ENCODE measurements at regions not wholly inside any gene's neighbourhood (a gene's known extent, or its start where the extent isn't known, plus 50 kb on each side); places are given as distances from the start of the nearest gene placed in this dataset.

GRCh38 chr18:45260125-45260524, 355.2 kb upstream of the SLC14A2 start:
- Histone ChIP-seq H3K9ac (no peak overlapping the region), H3K27me3 (no peaks in the 10 kb centered on the region), H3K27ac (no peak overlapping the region), H3K36me3 (no peaks in the 10 kb centered on the region), H3K4me1 (peaks cover 5% of the 10 kb centered on the region), H4K20me1 (ENCODE audit: low read depth) (no peaks in the 10 kb centered on the region), H3K4me2 (no peak overlapping the region), H3K9me3 (ENCODE audit: low read depth) (no peaks in the 10 kb centered on the region), H3K79me2 (ENCODE audit: low read depth) (no peaks in the 10 kb centered on the region), H3K4me3 (no peak overlapping the region), H3F3A (ENCODE audit: low read depth) (no peaks in the 10 kb centered on the region), H2AFZ (replicated peaks) (no peak overlapping the region)
- peaks cover 2% of the 10 kb centered on the region for H3K4me1 Mint-ChIP-seq
- no peak overlapping the region for H3K4me3 Mint-ChIP-seq
- no peak for DNase-seq (ENCODE audit: low spot score)
- no peaks in the 10 kb centered on the region for H3K27me3 Mint-ChIP-seq (ENCODE audit: insufficient read depth, low read depth)
- H3K27ac Mint-ChIP-seq: no peak overlapping the region
- TF ChIP-seq CTCF (IDR thresholded peaks at IDR 0.05) (no peak), EZH2 (IDR thresholded peaks at IDR 0.05) (no peak)
- H3K36me3 Mint-ChIP-seq: no peaks in the 10 kb centered on the region
- H3K9me3 Mint-ChIP-seq: no peaks in the 10 kb centered on the region

GRCh38 chr18:45266023-45266422, 349.3 kb upstream of the SLC14A2 start:
- Histone ChIP-seq H3K4me3 (no peak overlapping the region), H3K27ac (no peak overlapping the region), H4K20me1 (ENCODE audit: low read depth) (no peaks in the 10 kb centered on the region), H3K9me3 (ENCODE audit: low read depth) (no peaks in the 10 kb centered on the region), H3K79me2 (ENCODE audit: low read depth) (no peaks in the 10 kb centered on the region), H2AFZ (replicated peaks) (no peak overlapping the region), H3K27me3 (no peaks in the 10 kb centered on the region), H3K4me1 (no peaks in the 10 kb centered on the region), H3K9ac (no peak overlapping the region), H3K36me3 (no peaks in the 10 kb centered on the region), H3F3A (ENCODE audit: low read depth) (no peaks in the 10 kb centered on the region), H3K4me2 (no peak overlapping the region)
- Mint-ChIP-seq H3K36me3 (no peaks in the 10 kb centered on the region), H3K4me1 (no peaks in the 10 kb centered on the region), H3K4me3 (no peak overlapping the region), H3K9me3 (no peaks in the 10 kb centered on the region), H3K27ac (no peak overlapping the region), H3K27me3 (ENCODE audit: insufficient read depth, low read depth) (no peaks in the 10 kb centered on the region)
- DNase-seq (ENCODE audit: low spot score): no peak
- TF ChIP-seq EZH2phosphoT487 (IDR thresholded peaks at IDR 0.05) (no peak), EZH2 (IDR thresholded peaks at IDR 0.05) (no peak), CTCF (IDR thresholded peaks at IDR 0.05) (no peak)

GRCh38 chr18:45267622-45268021, 347.7 kb upstream of the SLC14A2 start:
- no peak overlapping the region for H3K4me2 ChIP-seq
- H3F3A ChIP-seq (ENCODE audit: low read depth): no peaks in the 10 kb centered on the region
- H3K9me3 ChIP-seq (ENCODE audit: low read depth): no peaks in the 10 kb centered on the region
- H3K4me3 ChIP-seq: no peak overlapping the region
- H3K4me1 Mint-ChIP-seq: no peaks in the 10 kb centered on the region
- no peak overlapping the region for H3K4me3 Mint-ChIP-seq
- H3K27ac ChIP-seq: no peak overlapping the region
- no peaks in the 10 kb centered on the region for H3K27me3 Mint-ChIP-seq (ENCODE audit: insufficient read depth, low read depth)
- no peaks in the 10 kb centered on the region for H3K27me3 ChIP-seq
- no peaks in the 10 kb centered on the region for H4K20me1 ChIP-seq (ENCODE audit: low read depth)
- H3K79me2 ChIP-seq (ENCODE audit: low read depth): no peaks in the 10 kb centered on the region
- peaks cover 3% of the 10 kb centered on the region for H3K9me3 Mint-ChIP-seq
- no peak overlapping the region for H3K9ac ChIP-seq
- H3K36me3 Mint-ChIP-seq: no peaks in the 10 kb centered on the region
- H3K27ac Mint-ChIP-seq: no peak overlapping the region
- no peaks in the 10 kb centered on the region for H3K4me1 ChIP-seq
- H3K36me3 ChIP-seq: no peaks in the 10 kb centered on the region
- DNase-seq (ENCODE audit: low spot score): no peak
- H2AFZ ChIP-seq (replicated peaks): no peak overlapping the region
- TF ChIP-seq EZH2phosphoT487 (IDR thresholded peaks at IDR 0.05) (no peak), CTCF (IDR thresholded peaks at IDR 0.05) (no peak), EZH2 (IDR thresholded peaks at IDR 0.05) (no peak)

GRCh38 chr18:45268583-45268982, 346.7 kb upstream of the SLC14A2 start:
- no peaks in the 10 kb centered on the region for H3K9me3 ChIP-seq (ENCODE audit: low read depth)
- H3K79me2 ChIP-seq (ENCODE audit: low read depth): no peaks in the 10 kb centered on the region
- Mint-ChIP-seq H3K4me1 (no peaks in the 10 kb centered on the region), H3K36me3 (no peaks in the 10 kb centered on the region), H3K27me3 (ENCODE audit: insufficient read depth, low read depth) (no peaks in the 10 kb centered on the region), H3K27ac (no peak overlapping the region), H3K9me3 (peaks cover 3% of the 10 kb centered on the region), H3K4me3 (no peak overlapping the region)
- no peaks in the 10 kb centered on the region for H3K27me3 ChIP-seq
- H3K4me1 ChIP-seq: no peaks in the 10 kb centered on the region
- H3K4me2 ChIP-seq: no peak overlapping the region
- no peak overlapping the region for H3K27ac ChIP-seq
- no peak for DNase-seq (ENCODE audit: low spot score)
- H4K20me1 ChIP-seq (ENCODE audit: low read depth): no peaks in the 10 kb centered on the region
- no peak overlapping the region for H2AFZ ChIP-seq (replicated peaks)
- H3K36me3 ChIP-seq: no peaks in the 10 kb centered on the region
- TF ChIP-seq EZH2 (IDR thresholded peaks at IDR 0.05) (no peak), EZH2phosphoT487 (IDR thresholded peaks at IDR 0.05) (no peak), CTCF (IDR thresholded peaks at IDR 0.05) (no peak)
- no peak overlapping the region for H3K9ac ChIP-seq
- H3K4me3 ChIP-seq: no peak overlapping the region
- no peaks in the 10 kb centered on the region for H3F3A ChIP-seq (ENCODE audit: low read depth)
